Bone marrow (tissue), 2 donors: ENCODE measurements at regions not wholly inside any gene's neighbourhood (a gene's known extent, or its start where the extent isn't known, plus 50 kb on each side); places are given as distances from the start of the nearest gene placed in this dataset.

Experiments used
- DNase-seq, 2 donors: peaks; one replicate each; lab custom pipeline; 2025; lab: John Stamatoyannopoulos, UW

- DNase-seq: no peak
These were observed 119.6 kb upstream of the SMAD3 start for GRCh38 chr15:66945842-66946241.

- peak; percentile 33 to 69 for DNase-seq
These were observed 118.7 kb upstream of the SMAD3 start for GRCh38 chr15:66946578-66947164.

GRCh38 chr15:66947471-66947870 is 117.9 kb upstream of the SMAD3 start:
- no peak for DNase-seq

- DNase-seq: no peak
These were observed 117.1 kb upstream of the SMAD3 start for GRCh38 chr15:66948294-66948693.

GRCh38 chr15:66950114-66950513 is 115.3 kb upstream of the SMAD3 start:
- DNase-seq: no peak

DNA sequence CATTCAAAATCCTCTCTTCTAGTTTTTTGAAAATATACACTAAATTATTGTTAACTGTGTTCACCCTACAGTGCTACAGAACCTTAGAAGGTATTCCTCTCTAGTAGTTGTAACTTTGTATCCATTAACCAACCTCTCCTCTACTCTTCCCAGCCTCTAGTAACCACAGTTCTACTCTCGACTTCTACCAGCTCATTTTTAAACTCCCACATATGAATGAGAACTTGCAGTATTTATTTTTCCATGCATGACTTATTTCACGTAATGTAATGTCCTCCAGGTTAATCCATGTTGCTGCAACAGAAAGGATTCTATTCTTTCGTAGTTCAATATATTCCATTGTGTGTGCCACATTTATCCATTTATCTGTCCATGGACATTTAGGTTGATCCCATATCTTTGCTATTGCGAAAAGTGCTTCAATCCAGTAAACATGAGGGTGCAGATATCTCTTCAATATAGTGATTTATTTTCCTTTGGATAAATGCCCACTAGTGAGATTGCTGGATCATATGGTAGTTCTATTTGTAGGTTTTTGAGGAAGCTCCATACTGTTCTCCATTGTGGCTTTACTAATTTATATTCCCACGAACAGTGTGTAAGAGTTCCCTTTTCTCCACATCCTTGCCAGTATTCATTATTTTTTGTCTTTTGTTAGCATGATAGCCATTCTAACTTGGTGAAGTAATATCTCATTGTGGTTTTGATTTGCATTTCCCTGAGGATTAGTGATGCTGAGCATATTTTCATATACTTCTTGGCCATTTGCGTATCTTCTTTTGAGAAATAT is 113.7 kb upstream of the SMAD3 start:
- no peak for DNase-seq

GRCh38 chr15:66952756-66953522 is 112.5 kb upstream of the SMAD3 start:
- DNase-seq: no peak

GRCh38 chr15:66953523-66954229 is 111.7 kb upstream of the SMAD3 start:
- DNase-seq: no peak

DNA sequence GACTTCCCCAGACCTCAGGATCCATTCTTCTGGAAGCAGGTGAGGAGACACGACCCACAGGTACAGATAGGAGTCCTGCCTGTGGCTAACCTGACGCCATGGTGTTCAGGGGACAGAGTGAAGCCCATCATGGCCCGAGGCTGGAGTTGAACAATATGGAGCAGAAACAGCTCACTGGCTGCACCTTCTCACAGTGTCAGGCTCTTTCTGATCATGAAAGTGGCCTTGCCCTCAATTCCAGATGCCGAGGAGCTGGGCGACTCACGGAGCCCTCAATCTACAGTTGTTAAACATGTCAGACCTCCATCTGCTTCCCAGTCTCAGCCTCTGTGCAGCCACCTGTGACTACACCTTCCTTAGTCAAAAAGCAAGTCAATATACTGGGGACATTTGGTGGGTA is 110.8 kb upstream of the SMAD3 start:
- no peak for DNase-seq

- no peak for DNase-seq
These were observed 110.3 kb upstream of the SMAD3 start for GRCh38 chr15:66955001-66955516.

GRCh38 chr15:66955871-66956585 is 109.4 kb upstream of the SMAD3 start:
- DNase-seq: no peak

GRCh38 chr15:66956672-66957430 is 108.6 kb upstream of the SMAD3 start:
- no peak for DNase-seq

- peak in 1 of 2 donors; percentile 17 for DNase-seq
These were observed 108.0 kb upstream of the SMAD3 start for GRCh38 chr15:66957431-66957720.

- DNase-seq: no peak
These were observed 106.3 kb upstream of the SMAD3 start for GRCh38 chr15:66959066-66959465.

DNA sequence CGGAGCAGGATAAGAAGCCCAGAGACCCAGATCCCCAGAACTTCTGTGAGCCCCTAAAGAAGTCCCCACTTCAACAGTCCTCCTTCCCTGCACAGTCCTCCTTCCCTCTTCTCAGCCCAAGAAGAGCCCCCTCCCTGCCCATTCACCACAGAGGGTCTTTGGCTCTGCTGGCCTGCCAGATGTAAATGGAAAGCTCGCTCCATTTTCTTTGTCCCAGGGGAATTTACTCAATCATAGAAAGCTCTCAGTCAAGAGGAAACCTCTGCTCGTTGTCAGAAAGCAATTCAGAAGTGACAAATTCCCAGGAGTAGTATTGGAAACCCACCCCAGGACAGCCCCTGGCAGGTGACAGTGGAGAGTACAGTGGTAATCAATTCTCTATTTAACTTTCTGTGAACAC is 105.5 kb upstream of the SMAD3 start:
- DNase-seq: no peak

DNA sequence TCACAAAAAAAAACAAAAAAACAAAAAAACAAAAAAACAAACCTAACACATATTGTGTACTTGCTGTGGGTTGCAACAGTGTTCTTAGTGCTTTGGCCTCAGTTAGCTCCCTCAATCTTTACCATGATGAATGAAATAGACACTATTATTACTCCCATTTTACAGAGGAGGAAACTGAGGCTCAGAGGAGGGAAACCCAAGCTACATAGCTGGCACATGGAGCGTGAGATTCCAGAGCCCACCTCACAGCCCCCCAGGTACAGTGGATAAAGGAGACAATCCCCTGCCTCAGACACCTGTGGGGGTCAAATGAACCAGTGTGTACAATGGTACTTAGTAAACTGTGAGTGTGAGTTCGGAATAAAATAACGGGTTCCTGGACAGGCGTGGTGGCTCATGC is 104.9 kb upstream of the SMAD3 start:
- DNase-seq: no peak

- DNase-seq: no peak
These were observed 104.0 kb upstream of the SMAD3 start for GRCh38 chr15:66961407-66961884.

- no peak for DNase-seq
These were observed 103.5 kb upstream of the SMAD3 start for GRCh38 chr15:66961901-66962300.

GRCh38 chr15:66962522-66962921 is 102.9 kb upstream of the SMAD3 start:
- no peak for DNase-seq

- DNase-seq: no peak
These were observed 102.3 kb upstream of the SMAD3 start for GRCh38 chr15:66963084-66963483.

DNA sequence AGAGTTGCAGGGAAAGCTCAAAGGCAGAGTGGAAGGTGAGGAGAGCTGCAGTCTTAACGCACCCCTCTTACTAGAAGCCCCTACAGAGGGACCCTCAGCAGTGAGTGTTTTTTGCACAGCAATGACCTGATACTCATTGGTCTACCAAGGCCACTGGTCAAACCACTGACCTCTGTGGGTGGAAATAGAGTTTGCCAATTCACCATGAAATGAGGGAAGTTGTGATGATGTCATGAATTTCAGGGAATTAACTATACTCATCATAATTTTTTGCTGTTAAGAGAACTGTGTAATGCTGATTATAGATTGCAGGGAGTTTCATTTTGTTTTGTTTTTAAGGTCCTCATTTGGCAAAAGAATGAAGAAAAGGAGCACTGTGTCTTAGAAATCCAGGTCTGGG is 101.7 kb upstream of the SMAD3 start:
- DNase-seq: no peak
